NOMO-1 (cell line): ENCODE measurements at regions not wholly inside any gene's neighbourhood (a gene's known extent, or its start where the extent isn't known, plus 50 kb on each side); places are given as distances from the start of the nearest gene placed in this dataset.
A peak's percentile ranks its signal among the peaks of the same experiment; 100 is the strongest.

Source experiments
- DNase-seq, 2 experiments: peaks; one replicate each; lab custom pipeline; 2025; ENCODE audit not compliant: unreplicated experiment in 2 of 2; lab: John Stamatoyannopoulos, UW

GRCh38 chr1:229883504-229884200, 183.4 kb upstream of the GALNT2 start:
- DNase-seq = no peak

- no peak for DNase-seq
Measured at GRCh38 chr1:229884765-229885164, 182.3 kb upstream of the GALNT2 start.

- no peak for DNase-seq
Measured at GRCh38 chr1:229885568-229886495, 181.2 kb upstream of the GALNT2 start.

GRCh38 chr1:229886636-229887035, 180.4 kb upstream of the GALNT2 start:
- no peak for DNase-seq

- no peak for DNase-seq
Measured at GRCh38 chr1:229887043-229887822, 179.8 kb upstream of the GALNT2 start.

GRCh38 chr1:229888157-229888556, 178.9 kb upstream of the GALNT2 start:
- DNase-seq = no peak

GRCh38 chr1:229888561-229889001, 178.5 kb upstream of the GALNT2 start:
- no peak for DNase-seq

- DNase-seq = no peak
Measured at GRCh38 chr1:229889031-229889517, 178.0 kb upstream of the GALNT2 start.

- no peak for DNase-seq
Measured at GRCh38 chr1:229891227-229891626, 175.8 kb upstream of the GALNT2 start.

GRCh38 chr1:229892515-229893117, 174.4 kb upstream of the GALNT2 start:
- DNase-seq = no peak

GRCh38 chr1:229893762-229894444, 173.1 kb upstream of the GALNT2 start:
- peak; percentile 47 to 71 for DNase-seq

- no peak for DNase-seq
Measured at GRCh38 chr1:229894532-229894931, 172.5 kb upstream of the GALNT2 start.

- no peak for DNase-seq
Measured at GRCh38 chr1:229895605-229896004, 171.4 kb upstream of the GALNT2 start.

GRCh38 chr1:229896306-229896705, 170.7 kb upstream of the GALNT2 start:
- no peak for DNase-seq

GRCh38 chr1:229896861-229897260, 170.2 kb upstream of the GALNT2 start:
- no peak for DNase-seq

GRCh38 chr1:229897501-229897900, 169.5 kb upstream of the GALNT2 start:
- DNase-seq = no peak

GRCh38 chr1:229900220-229900619, 166.8 kb upstream of the GALNT2 start:
- no peak for DNase-seq

GRCh38 chr1:229905031-229905545, 161.9 kb upstream of the GALNT2 start:
- DNase-seq = no peak

- no peak for DNase-seq
Measured at GRCh38 chr1:229905652-229906051, 161.4 kb upstream of the GALNT2 start.
